ENCODE measurements at regions not wholly inside any gene's neighbourhood (a gene's known extent, or its start where the extent isn't known, plus 50 kb on each side); places are given as distances from the start of the nearest gene placed in this dataset.
A peak's percentile ranks its signal among the peaks of the same experiment; 100 is the strongest.

GRCh38 chr11:119530509-119530908 lies 107.5 kb upstream of the THY1 start:
- no peak overlapping the region for H3K27ac ChIP-seq
- H3K27me3 ChIP-seq = no peaks in the 10 kb centered on the region
- no peaks in the 10 kb centered on the region for H3K36me3 ChIP-seq
- DNase-seq = peak in 1 of 2 donors; percentile 5
- TF ChIP-seq EP300 (IDR thresholded peaks at IDR 0.05) (no peak), POLR2A (IDR thresholded peaks at IDR 0.05) (no peak), CTCF (IDR thresholded peaks at IDR 0.05) (no peak), POLR2AphosphoS5 (IDR thresholded peaks at IDR 0.05) (no peak)
- ATAC-seq (ENCODE audit: low FRiP score in 2 of 2) = no peak
- no peaks in the 10 kb centered on the region for H3K9me3 ChIP-seq
- H3K4me1 ChIP-seq = no peaks in the 10 kb centered on the region
- H3K4me3 ChIP-seq = no peak overlapping the region
- 67 to 93% methylated on average over 3 to 6 of the region's 6 CpGs for WGBS, 2 donors

DNA sequence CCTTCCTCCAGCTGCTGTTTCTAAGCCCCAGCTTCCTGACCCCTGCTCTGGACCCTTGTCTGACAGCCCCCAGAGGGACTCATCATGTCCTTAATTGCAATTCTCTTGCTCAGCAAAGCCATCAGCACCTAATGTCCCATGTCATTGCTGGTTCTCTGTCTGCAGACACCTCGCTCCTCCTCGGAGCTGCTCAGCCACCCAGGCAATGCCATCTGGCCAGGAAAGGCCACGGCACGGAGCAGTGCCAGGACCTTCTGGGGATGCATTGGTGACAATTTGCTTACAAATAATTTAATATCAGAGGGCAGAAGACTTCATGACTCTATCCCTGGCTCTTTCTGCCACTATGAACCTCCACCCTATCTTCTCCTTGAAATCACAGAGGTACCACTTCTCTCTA lies 107.0 kb upstream of the THY1 start:
- WGBS, 2 donors = 60 to 61% methylated on average over 4 of the region's 4 CpGs
- H3K4me3 ChIP-seq = no peak overlapping the region
- DNase-seq (peak in 1 of 2 donors; percentile 4), ATAC-seq (ENCODE audit: low FRiP score in 2 of 2) (no peak)
- H3K27me3 ChIP-seq = no peaks in the 10 kb centered on the region
- no peaks in the 10 kb centered on the region for H3K9me3 ChIP-seq
- H3K36me3 ChIP-seq = no peaks in the 10 kb centered on the region
- no peak overlapping the region for H3K27ac ChIP-seq
- no peaks in the 10 kb centered on the region for H3K4me1 ChIP-seq
- no peak for TF ChIP-seq POLR2AphosphoS5 (IDR thresholded peaks at IDR 0.05)

DNA sequence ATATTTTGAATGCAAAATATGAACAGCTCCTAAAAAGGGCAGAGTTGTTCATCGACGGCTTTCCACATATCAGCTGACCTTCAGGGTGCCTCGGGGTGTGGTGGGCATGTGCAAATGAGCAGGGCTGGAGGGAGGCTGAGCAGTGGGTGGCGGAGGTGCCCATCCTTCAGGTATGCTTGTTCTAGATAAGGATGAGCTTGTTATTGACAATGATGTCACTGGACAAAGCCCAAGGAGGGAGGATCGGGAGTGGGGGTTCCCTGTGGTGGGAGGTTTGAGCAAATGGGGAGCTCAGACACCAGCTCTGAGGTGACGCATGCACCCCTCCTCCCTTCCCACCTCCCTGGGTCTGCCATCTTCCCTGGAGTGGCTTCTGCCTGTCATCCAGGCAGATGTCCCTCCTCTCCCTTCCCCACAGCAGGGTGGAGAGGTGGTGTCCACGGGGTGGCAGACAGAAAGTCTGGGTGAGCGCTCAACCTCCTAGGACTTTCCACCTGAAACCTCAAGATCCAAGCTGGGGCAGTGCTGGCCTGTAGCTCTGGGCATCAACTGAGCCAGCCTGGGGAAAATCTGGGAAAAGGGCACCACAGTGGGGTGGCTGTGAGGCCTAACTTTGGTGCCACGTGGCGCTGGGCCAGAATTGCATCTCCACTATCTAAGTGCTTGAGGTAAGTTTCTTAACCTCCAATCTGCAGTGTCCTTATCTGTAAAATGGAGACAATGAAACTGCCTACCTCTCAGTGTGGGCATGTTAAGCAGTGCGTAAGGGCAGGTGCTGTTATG lies 106.3 kb upstream of the THY1 start:
- no peak for TF ChIP-seq EP300 (IDR thresholded peaks at IDR 0.05)
- peak in 1 of 2 donors; percentile 17 for DNase-seq
- Histone ChIP-seq H3K27me3 (no peaks in the 10 kb centered on the region), H3K4me3 (no peak overlapping the region), H3K27ac (no peak overlapping the region), H3K36me3 (no peaks in the 10 kb centered on the region), H3K4me1 (no peaks in the 10 kb centered on the region), H3K9me3 (no peaks in the 10 kb centered on the region)
- WGBS, 2 donors = 75 to 89% methylated on average over 10 to 11 of the region's 11 CpGs
- ATAC-seq (ENCODE audit: low FRiP score in 2 of 2) = no peak

DNA sequence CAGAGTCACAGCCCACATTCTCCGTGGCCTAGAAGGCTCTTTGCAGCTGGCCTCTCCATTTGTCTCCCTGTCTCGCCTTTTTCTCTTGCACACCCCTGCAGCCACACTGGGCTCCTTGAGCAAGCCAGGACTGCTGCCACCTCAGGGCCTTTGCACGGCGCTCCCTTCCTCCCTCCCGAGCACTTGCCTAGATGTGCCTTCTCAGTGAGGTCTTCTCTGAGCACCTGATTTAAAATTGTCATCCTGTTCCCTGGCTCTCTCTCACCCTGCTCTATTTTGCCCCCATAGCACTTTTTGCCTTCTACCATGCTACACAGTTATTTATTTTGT lies 102.9 kb upstream of the THY1 start:
- H3K4me1 ChIP-seq = no peaks in the 10 kb centered on the region
- no peak overlapping the region for H3K4me3 ChIP-seq
- WGBS, 2 donors = 77 to 78% methylated on average over 5 of the region's 5 CpGs
- no peak for DNase-seq
- TF ChIP-seq POLR2AphosphoS5 (IDR thresholded peaks at IDR 0.05) = no peak
- no peak for TF ChIP-seq POLR2A (IDR thresholded peaks at IDR 0.05)
- no peak for TF ChIP-seq EP300 (IDR thresholded peaks at IDR 0.05)
- no peak for TF ChIP-seq CTCF (IDR thresholded peaks at IDR 0.05)
- ATAC-seq (ENCODE audit: low FRiP score in 2 of 2) = no peak
- H3K36me3 ChIP-seq = no peaks in the 10 kb centered on the region
- H3K27ac ChIP-seq = no peak overlapping the region
- no peaks in the 10 kb centered on the region for H3K27me3 ChIP-seq
- no peaks in the 10 kb centered on the region for H3K9me3 ChIP-seq

- Histone ChIP-seq H3K27me3 (no peaks in the 10 kb centered on the region), H3K36me3 (no peaks in the 10 kb centered on the region), H3K4me3 (no peak overlapping the region), H3K9me3 (no peaks in the 10 kb centered on the region), H3K27ac (no peak overlapping the region), H3K4me1 (no peaks in the 10 kb centered on the region)
- no peak for TF ChIP-seq POLR2AphosphoS5 (IDR thresholded peaks at IDR 0.05)
- TF ChIP-seq CTCF (IDR thresholded peaks at IDR 0.05) = no peak
- no peak for TF ChIP-seq POLR2A (IDR thresholded peaks at IDR 0.05)
- no peak for TF ChIP-seq EP300 (IDR thresholded peaks at IDR 0.05)
- no peak for DNase-seq
- no peak for ATAC-seq (ENCODE audit: low FRiP score in 2 of 2)
- 52 to 58% methylated on average over 6 of the region's 7 CpGs for WGBS, 2 donors
Observed at GRCh38 chr11:119525180-119525866, 102.4 kb upstream of the THY1 start.
